ENCODE measurements at regions not wholly inside any gene's neighbourhood (a gene's known extent, or its start where the extent isn't known, plus 50 kb on each side); places are given as distances from the start of the nearest gene placed in this dataset.

GRCh38 chr20:20875716-20876115, 163.3 kb upstream of the RALGAPA2 start:
- no peak for DNase-seq

- DNase-seq: no peak
These were observed 160.0 kb upstream of the RALGAPA2 start for GRCh38 chr20:20872428-20872827.

GRCh38 chr20:20869161-20869775, 156.8 kb upstream of the RALGAPA2 start:
- peak; percentile 32 to 57 for DNase-seq

GRCh38 chr20:20864351-20865096, 152.1 kb upstream of the RALGAPA2 start:
- no peak for DNase-seq

GRCh38 chr20:20860078-20860806, 147.8 kb upstream of the RALGAPA2 start:
- peak; percentile 75 to 100 for DNase-seq

- no peak for DNase-seq
These were observed 147.1 kb upstream of the RALGAPA2 start for GRCh38 chr20:20859510-20859909.

- DNase-seq: no peak
These were observed 144.5 kb upstream of the RALGAPA2 start for GRCh38 chr20:20856956-20857355.

- peak; percentile 20 to 38 for DNase-seq
These were observed 143.9 kb upstream of the RALGAPA2 start for GRCh38 chr20:20856306-20856705.

GRCh38 chr20:20851385-20851784, 138.9 kb upstream of the RALGAPA2 start:
- DNase-seq: no peak

GRCh38 chr20:20850407-20850806, 138.0 kb upstream of the RALGAPA2 start:
- no peak for DNase-seq

- DNase-seq: no peak
These were observed 136.7 kb upstream of the RALGAPA2 start for GRCh38 chr20:20849161-20849560.

GRCh38 chr20:20847814-20848213, 135.4 kb upstream of the RALGAPA2 start:
- DNase-seq: no peak

- no peak for DNase-seq
These were observed 131.5 kb upstream of the RALGAPA2 start for GRCh38 chr20:20843982-20844381.

- no peak for DNase-seq
These were observed 127.3 kb upstream of the RALGAPA2 start for GRCh38 chr20:20839771-20840170.

- peak; percentile 18 to 69 for DNase-seq
These were observed 125.2 kb upstream of the RALGAPA2 start for GRCh38 chr20:20837574-20838021.

- DNase-seq: no peak
These were observed 124.4 kb upstream of the RALGAPA2 start for GRCh38 chr20:20836836-20837235.

GRCh38 chr20:20835897-20836296, 123.5 kb upstream of the RALGAPA2 start:
- no peak for DNase-seq

GRCh38 chr20:20834008-20834407, 121.6 kb upstream of the RALGAPA2 start:
- DNase-seq: no peak

- DNase-seq: no peak
These were observed 120.3 kb upstream of the RALGAPA2 start for GRCh38 chr20:20832715-20833114.

- DNase-seq: no peak
These were observed 119.3 kb upstream of the RALGAPA2 start for GRCh38 chr20:20831794-20832193.

GRCh38 chr20:20829681-20830080, 117.2 kb upstream of the RALGAPA2 start:
- DNase-seq: no peak

- no peak for DNase-seq
These were observed 115.7 kb upstream of the RALGAPA2 start for GRCh38 chr20:20827992-20828597.

- peak; percentile 55 to 84 for DNase-seq
These were observed 112.6 kb upstream of the RALGAPA2 start for GRCh38 chr20:20824924-20825584.

All from inflammatory macrophage treated with lipopolysaccharide for 1 hour (primary cell).